Gastrocnemius medialis (tissue), 4 donors: ENCODE measurements at regions not wholly inside any gene's neighbourhood (a gene's known extent, or its start where the extent isn't known, plus 50 kb on each side); places are given as distances from the start of the nearest gene placed in this dataset.

Source experiments
- CTCF ChIP-seq, 5 experiments: fragments of 450-650 bp in 3 of 5; fragments of 200-600 bp in 2 of 5; sonication (generic) in 2 of 5; IDR thresholded peaks in 4 of 5; conservative IDR thresholded peaks in 1 of 5; 1 replicate in 4 of 5; 2 replicates in 1 of 5; pipeline ENCODE4 v1.5.1; 2016 to 2019; ENCODE audit warnings: antibody characterized with exemption in 5 of 5, mild to moderate bottlenecking in 3 of 5, moderate library complexity in 3 of 5
- POLR2A ChIP-seq, 2 donors: fragments of 450-650 bp; IDR thresholded peaks; one replicate each; pipeline ENCODE4 v1.6.1; 2017; ENCODE audit warnings: antibody characterized with exemption in 2 of 2, mild to moderate bottlenecking in 2 of 2, moderate library complexity in 2 of 2

- TF ChIP-seq CTCF (IDR thresholded peaks at IDR 0.05 in 4 of 5, conservative IDR thresholded peaks at IDR 0.05 in 1 of 5) (no peak), POLR2A (IDR thresholded peaks at IDR 0.05) (no peak)
These were observed 290.8 kb upstream of the PLXNA2 start for GRCh38 chr1:208534979-208535378.
